NCI-H524 (cell line): ENCODE measurements at regions not wholly inside any gene's neighbourhood (a gene's known extent, or its start where the extent isn't known, plus 50 kb on each side); places are given as distances from the start of the nearest gene placed in this dataset.
"Not testable (repeated sequence)": the region's sequence is repeated elsewhere in the genome, so short reads cannot be mapped to it uniquely, and the experiment has no call there.

ENCODE experiments used
- DNase-seq, 2 experiments: peaks; one replicate each; lab custom pipeline; 2025; lab: John Stamatoyannopoulos, UW

DNA sequence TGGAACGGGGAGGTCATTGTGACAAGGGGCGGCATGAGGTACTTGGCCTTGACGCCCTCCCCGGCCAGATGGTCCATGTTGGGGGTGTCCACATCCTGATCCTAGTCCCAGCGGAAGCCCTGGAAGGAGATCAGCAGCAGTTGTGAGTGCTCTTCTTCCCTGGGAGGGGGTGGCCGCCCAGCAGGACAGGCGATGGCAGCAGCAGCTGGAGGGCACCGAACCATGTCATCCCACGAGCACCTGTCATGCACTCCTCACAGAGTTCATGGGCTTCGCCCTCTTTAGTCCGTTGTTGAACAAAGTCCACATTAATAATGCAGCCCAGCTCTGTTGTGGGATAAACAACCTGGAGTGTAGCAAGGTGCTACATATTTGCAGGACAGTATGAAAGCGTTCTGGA is 130.7 kb downstream of the UNC93B1 start:
- peak; percentile 88 to 94 for DNase-seq

DNA sequence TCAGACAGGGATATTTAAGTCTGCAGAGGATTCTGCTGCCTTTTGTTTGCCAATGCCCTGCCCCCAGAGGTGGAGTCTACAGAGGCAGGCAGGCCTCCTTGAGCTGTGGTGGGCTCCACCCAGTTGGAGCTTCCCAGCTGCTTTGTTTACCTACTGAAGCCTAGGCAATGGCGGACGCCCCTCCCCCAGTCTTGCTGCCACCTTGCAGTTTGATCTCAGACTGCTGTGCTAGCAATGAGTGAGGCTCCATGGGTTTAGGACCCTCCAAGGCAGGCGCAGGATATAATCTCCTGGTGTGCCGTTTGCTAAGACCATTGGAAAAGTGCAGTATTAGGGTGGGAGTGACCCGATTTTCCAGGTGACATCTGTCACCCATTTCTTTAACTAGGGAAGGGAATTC is 132.7 kb downstream of the UNC93B1 start:
- DNase-seq: not testable (repeated sequence)

DNA sequence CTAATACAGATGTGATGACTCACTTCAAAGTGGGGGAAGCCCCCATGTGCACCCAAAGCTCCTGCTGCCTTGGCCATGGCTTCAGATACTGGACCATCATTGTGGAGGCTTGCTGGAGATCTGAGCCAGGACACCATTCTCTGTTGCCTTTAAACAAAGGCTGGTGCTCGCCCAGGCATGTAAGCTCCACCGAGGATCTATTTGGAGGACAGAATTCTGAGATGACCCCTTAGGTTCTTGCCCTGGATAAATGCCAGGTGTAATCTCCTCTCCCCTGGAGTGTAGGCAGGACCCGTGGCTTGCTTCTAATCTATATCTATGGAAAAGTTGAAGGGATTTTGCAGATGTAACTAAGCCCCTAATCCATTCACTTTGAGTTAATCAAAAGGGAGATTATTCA is 141.0 kb downstream of the UNC93B1 start:
- not testable (repeated sequence) for DNase-seq

GRCh38 chr11:67859513-67860161 is 144.3 kb downstream of the UNC93B1 start:
- DNase-seq: peak in 1 of 2 experiments; percentile 12

DNA sequence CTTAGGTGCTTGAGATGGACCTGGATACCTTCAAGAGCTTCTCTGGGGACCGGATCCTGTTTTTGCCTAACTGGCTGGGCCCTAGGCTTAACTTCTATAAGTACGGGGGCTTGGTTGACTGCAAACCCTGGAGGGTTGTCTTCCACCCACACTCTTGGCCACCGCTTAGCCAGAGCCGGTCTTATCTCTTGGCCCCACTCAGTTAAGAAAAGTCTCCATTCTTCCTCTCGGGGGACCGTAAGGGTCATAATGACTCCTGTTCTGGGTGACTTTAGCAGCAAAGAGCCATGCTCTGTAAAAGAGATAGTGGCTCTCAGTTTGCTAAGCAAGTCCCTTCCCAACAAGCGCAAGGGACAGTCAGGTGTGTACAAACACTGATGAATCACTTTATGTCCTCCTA is 153.2 kb downstream of the UNC93B1 start:
- not testable (repeated sequence) for DNase-seq

DNA sequence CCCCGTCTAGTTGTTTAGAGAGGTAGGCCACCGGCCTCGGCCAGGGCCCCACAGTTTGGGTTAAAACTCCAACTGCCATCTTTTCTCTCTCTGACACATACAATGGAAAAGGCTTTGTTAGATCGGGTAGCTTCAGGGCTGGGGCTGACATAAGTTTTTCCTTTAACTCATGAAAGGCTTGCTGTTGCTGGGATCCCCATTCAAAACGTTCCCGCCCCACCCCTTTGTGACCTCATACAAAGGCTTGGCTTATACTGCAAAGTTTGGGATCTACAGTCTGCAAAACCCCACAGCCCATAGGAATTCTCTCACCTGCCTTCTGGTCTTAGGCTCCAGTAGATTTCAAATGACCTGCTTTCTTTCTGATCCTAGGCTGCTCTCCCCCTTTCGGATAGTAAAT is 154.1 kb downstream of the UNC93B1 start:
- DNase-seq: not testable (repeated sequence)

DNA sequence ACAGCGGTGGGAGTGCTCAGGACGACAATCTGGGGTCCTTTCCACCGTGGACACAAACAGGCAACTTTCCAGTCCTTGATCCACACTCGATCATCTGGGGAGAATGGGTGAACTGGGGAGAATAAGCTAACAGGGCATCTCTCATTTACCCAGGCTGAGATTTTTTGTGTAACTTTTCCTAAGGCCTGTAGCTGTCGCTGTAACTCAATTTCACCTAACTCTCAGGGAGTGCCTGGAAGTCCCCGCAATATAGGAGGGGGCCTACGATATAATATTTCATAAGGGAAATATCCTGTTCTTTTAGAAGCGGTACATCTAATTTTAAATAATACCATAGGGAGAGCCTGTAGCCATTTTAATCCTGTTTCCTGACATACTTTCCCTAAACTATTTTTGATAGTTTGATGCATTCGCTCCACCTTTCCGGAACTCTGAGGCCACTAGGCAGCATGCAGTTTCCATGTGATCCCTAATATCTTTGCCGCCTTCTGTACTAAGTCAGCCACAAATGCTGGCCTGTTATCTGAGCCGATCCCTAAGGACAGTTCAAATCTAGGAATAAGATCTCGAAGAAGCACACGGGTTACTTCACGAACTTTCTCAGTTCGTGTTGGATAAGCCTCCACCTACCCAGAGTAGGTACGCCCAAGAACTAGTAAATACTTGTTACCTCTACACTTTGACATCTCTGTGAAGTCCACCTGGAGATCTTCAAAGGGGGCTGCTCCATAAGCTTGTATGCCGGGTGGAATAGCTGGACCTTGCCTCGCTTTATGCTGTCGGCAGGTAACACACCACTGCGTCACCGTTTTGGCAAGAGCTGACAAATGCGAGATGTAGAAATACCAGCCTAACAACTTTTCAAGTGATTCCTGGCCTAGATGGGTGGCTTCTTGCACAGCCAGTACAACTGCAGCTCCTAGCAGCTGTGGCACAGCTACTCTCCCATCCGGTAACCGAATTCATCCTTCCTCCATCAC is 155.7 kb downstream of the UNC93B1 start:
- DNase-seq: not testable (repeated sequence)

GRCh38 chr11:67846303-67846702 is 157.6 kb downstream of the UNC93B1 start:
- not testable (repeated sequence) for DNase-seq

- DNase-seq: not testable (repeated sequence)
These were observed 158.6 kb downstream of the UNC93B1 start for GRCh38 chr11:67845296-67845695.

DNA sequence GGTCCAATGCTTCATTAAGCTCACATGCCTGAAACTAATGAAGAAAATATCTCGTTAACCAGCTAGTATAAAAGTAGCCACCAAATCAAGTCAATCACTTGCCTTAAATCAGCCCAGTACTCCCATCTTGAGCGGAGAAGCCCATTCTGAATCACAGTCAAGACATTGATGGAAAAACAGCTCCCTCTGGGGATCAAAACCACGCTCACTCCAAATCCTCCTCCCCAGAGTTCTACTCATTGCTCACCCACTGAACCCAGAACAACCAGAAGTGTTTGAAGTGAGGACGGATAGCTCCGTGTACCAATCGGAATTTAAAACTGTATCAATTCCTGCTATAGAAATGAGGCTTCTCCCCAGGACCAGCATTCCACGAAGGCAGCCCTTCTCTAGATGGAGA is 163.3 kb downstream of the UNC93B1 start:
- DNase-seq: not testable (repeated sequence)

GRCh38 chr11:67830152-67830551 is 155.7 kb upstream of the ALDH3B2 start:
- not testable (repeated sequence) for DNase-seq

DNA sequence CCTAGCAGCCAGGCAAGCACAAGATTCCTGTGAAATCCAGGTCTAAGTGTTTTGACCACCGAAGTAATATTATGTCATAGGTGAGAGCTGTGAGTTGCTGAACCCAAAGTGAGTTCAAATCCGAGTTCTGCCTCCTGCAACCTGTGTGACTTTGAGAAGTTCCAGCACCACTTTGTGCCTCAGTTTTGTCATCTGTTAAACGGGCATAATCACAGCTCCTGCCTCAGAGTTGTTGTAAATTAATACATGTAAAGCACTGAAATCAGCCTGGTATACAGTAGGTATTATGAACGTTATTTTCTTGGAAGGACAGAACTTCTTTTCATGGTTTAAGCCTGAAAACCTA is 152.5 kb upstream of the ALDH3B2 start:
- not testable (repeated sequence) for DNase-seq

DNA sequence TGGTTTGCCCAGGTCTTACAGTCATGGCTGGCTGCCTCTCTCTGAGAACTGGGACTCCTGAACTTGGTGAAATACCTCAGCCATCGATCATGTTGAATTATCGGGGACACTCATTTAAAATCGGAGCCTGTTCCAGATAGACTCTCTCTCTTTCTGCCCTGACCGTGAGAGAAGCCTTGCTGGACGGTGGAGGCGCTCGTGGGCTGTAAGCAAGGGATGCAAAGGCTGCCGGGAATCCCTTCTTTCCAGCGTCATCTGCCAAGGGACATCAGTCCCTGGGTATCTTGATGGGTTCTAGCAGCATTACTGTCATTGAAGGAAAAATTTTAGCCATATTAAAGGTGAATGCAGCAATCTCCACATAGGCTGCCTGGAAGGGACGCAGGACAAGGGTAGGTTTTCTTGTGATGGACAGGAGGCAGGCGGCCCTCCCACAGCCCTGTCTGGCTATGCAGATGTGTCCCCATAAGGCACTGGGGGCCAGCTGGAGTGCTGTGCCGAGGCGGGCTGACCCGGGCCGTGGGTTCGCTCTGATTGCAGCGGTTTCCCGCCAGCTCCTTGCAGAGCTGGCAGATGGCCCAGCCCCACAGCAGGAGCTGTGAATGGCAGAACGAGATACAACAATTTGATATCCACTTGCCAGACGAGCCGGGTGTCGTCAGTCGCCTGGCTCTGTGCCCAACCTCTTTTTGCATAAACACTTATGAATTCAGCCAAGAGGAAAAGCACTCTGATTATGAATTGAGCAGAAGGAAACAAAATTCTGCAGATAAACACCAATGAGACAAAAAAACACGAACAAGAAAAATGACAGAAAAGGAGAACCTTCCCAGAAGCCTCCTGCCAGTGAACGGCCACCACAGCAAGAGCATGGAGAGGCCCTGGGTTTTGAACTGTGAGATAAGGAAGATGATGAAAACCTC is 151.9 kb upstream of the ALDH3B2 start:
- peak; percentile 64 to 96 for DNase-seq

GRCh38 chr11:67824861-67825260 is 150.4 kb upstream of the ALDH3B2 start:
- not testable (repeated sequence) for DNase-seq

GRCh38 chr11:67820081-67820480 is 145.7 kb upstream of the ALDH3B2 start:
- no peak for DNase-seq

DNA sequence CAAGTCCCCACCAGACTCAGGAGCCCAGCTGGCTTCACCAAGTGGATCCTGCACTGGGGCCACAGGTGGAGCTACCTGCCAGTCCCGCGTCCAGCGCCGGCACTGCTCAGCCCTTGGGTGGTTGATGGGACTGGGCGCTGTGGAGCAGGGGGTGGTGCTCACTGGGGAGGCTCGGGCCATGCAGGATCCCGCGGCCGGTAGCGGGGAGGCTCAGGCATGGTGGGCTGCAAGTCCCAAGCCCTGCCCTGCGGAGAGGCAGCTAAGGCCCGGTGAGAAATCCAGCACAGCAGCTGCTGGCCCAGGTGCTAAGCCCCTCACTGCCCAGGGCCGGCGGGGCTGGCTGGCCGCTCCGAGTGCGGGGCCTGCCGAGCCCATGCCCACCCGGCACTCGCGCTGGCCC is 143.1 kb upstream of the ALDH3B2 start:
- not testable (repeated sequence) for DNase-seq

DNA sequence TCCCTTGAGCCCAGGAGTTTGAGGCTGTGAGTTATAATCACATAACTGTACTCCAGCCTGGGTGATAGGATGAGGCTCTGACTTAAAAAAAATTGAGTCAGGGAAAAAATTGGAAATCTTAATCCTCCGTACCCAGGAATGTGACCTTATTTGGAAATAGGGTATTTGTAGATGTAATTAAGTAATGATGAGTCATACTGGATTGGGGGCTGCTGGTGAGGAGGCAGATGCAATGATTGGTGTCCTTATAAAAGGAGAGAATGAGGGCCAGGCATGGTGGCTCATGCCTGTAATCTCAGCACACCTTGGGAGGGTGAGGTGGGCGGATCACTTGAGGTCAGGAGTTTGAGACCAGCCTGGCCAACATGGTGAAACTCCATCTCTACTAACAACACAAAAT is 134.9 kb upstream of the ALDH3B2 start:
- not testable (repeated sequence) for DNase-seq

DNA sequence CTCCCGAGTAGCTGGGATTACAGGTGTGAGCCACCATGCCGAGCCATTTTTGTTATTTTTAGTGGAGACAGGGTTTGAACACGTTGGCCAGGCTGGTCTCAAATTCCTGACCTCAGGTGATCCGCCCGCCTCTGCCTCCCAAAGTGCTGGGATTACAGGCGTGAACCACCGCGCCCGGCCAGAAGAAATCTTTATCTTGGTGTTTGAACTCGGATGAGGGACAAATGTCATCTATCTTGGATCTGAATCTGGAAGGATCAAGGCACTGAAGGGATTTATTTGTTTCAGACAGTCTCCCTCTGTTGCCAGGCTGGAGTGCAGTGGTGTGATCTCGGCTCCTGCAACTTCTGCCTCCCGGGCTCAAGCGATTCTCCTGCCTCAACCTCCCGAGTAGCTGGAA is 133.5 kb upstream of the ALDH3B2 start:
- not testable (repeated sequence) for DNase-seq

GRCh38 chr11:67806728-67807235 is 132.4 kb upstream of the ALDH3B2 start:
- peak; percentile 66 to 92 for DNase-seq

DNA sequence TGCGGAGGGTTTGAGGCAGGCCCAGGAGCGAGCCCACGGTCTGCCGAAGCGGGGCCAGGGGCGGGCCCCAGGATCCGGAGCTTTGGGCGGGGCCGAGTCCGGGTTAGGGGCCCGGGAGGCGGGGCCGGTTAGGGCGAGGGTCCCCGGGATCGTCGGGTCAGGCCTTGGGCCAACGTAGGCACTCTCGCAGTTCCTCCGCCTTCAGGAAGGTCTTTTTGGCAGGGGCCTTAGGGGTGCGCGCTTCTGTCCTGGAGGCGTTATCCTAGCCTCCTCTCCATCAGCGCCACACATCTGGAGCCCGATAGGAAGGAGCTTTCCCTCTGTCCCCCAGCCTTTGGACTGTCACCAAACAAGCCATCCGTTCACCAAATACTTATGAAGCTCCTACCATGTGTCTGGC is 131.8 kb upstream of the ALDH3B2 start:
- DNase-seq: not testable (repeated sequence)

DNA sequence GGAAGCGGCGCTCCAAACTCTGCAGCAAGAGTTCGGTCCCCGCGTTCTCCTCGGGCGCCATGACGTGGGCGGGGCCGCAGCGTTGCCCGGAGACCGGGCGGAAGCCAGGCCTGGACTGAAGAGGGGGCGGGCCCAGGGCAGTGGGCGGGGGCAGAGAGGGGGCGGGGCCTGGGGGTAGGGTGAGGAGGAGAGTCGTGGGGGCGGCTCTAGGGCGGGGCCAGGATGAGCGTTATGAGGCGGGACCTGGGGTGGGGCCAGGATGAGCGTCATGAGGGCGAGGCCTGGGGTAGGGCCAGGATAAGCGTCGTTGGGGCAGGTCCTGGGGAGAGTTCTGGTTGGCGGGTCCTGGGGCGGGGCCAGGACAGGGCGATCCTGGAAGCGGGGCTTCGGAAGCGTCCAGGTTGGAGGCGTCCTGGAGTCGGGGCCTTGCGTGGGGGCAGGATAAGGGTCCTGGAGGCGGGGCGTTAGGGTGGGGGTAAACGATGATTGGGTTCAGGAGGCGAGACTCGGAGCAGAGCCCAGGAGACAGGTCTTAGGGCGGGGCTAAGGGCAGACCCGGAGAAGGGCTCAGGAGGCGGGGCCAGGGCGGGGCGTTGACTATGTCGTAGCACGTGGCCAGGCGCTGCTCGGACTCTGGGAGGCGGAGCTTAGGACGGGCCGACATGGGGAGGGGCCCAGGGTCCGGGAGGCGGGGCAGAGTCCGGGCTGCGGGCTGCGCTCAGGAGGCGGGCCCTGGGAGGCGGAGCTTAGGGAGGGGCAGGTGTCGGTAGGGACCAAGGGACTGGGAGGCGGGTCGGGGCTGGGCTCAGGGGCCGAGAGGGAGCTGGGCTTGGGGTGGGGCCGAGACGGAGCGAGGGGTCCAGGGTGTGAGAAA is 131.1 kb upstream of the ALDH3B2 start:
- peak; percentile 47 to 87 for DNase-seq
